H1 (cell line): ENCODE measurements at regions not wholly inside any gene's neighbourhood (a gene's known extent, or its start where the extent isn't known, plus 50 kb on each side); places are given as distances from the start of the nearest gene placed in this dataset.

Experiments used
- CTCF ChIA-PET: fragments of 300-600 bp; sonication (Branson Sonifier 250); formaldehyde crosslinking; loops from one replicate; lab custom pipeline; 2021; ENCODE audit not compliant: partially characterized antibody; lab: Charles Lee
- POLR2A ChIA-PET: fragments of 300-600 bp; sonication (Branson Sonifier 250); formaldehyde crosslinking; loops from one replicate; lab custom pipeline; 2021; ENCODE audit warnings: inconsistent platforms; ENCODE audit not compliant: partially characterized antibody; lab: Charles Lee
- DNase-seq, 2 experiments: peaks; one replicate each; pipeline versions ENCODE4 v3.0.0 to v3.0.0-alpha.2; 2010 to 2022; ENCODE audit warnings: low spot score in 2 of 2, low read depth in 1 of 2, mixed read lengths in 1 of 2
- FAIRE-seq: peaks from 2 replicates; lab custom pipeline; 2011; peaks lifted over from hg19 to GRCh38; lab: Jason Lieb, UNC
- H2AFZ ChIP-seq: 2 replicates; pipeline ENCODE4 v1.8.1; 2012; ENCODE audit warnings: low read length, inconsistent platforms
- H2AK5ac ChIP-seq: 2 replicates; pipeline ENCODE4 v1.6.1; 2013; ENCODE audit warnings: low read depth, low read length
- H2BK120ac ChIP-seq: replicated peaks from 2 replicates; pipeline ENCODE3; 2013; ENCODE audit warnings: low read depth, low read length, inconsistent platforms
- H2BK12ac ChIP-seq: 2 replicates; pipeline ENCODE4 v1.6.1; 2013; ENCODE audit warnings: low read depth, low read length
- H2BK15ac ChIP-seq: 2 replicates; pipeline ENCODE4 v1.6.1; 2013; ENCODE audit warnings: low read length
- H2BK20ac ChIP-seq: 2 replicates; pipeline ENCODE4 v1.6.1; 2013; ENCODE audit warnings: low read length
- H2BK5ac ChIP-seq: 2 replicates; pipeline ENCODE4 v1.6.1; 2013; ENCODE audit warnings: low read depth, low read length
- H3K14ac ChIP-seq: 2 replicates; pipeline ENCODE4 v1.6.1; 2013; ENCODE audit warnings: inconsistent platforms; ENCODE audit not compliant: insufficient read length
- H3K18ac ChIP-seq: 2 replicates; pipeline ENCODE4 v1.6.1; 2013; ENCODE audit warnings: low read length; ENCODE audit errors: extremely low read depth
- H3K23ac ChIP-seq: 2 replicates; pipeline ENCODE4 v1.6.1; 2013; ENCODE audit warnings: inconsistent platforms; ENCODE audit not compliant: insufficient read length
- H3K23me2 ChIP-seq: 2 replicates; pipeline ENCODE4 v1.6.1; 2013; ENCODE audit warnings: low read depth, low read length
- H3K27ac ChIP-seq: 2 replicates; pipeline ENCODE4 v1.6.1; 2011; ENCODE audit warnings: low read depth, low read length, inconsistent platforms
- H3K27me3 ChIP-seq, 4 experiments: replicated peaks in 1 of 4; 1 replicate in 1 of 4; 2 replicates in 3 of 4; pipeline versions ENCODE4 v1.6.1 to v1.8.1; 2011 to 2013; ENCODE audit warnings: low read length in 3 of 4, mild to moderate bottlenecking in 3 of 4, inconsistent platforms in 2 of 4, mixed read lengths in 2 of 4, moderate library complexity in 1 of 4; ENCODE audit not compliant: control insufficient read depth in 3 of 4, insufficient read depth in 3 of 4; ENCODE audit errors: extremely low read depth in 1 of 4
- H3K36me3 ChIP-seq, 4 experiments: 2 replicates each; pipeline versions ENCODE4 v1.6.1 to v1.8.1; 2011 to 2013; ENCODE audit warnings: mild to moderate bottlenecking in 4 of 4, low read length in 3 of 4, moderate library complexity in 2 of 4, control low read depth in 1 of 4, inconsistent platforms in 1 of 4; ENCODE audit not compliant: insufficient read depth in 4 of 4, control insufficient read depth in 2 of 4
- H3K4ac ChIP-seq: replicated peaks from 2 replicates; pipeline ENCODE3; 2013; ENCODE audit warnings: low read length, low read depth, mixed read lengths, inconsistent platforms; ENCODE audit not compliant: insufficient read length
- H3K4me1 ChIP-seq, 4 experiments: replicated peaks in 1 of 4; 1 replicate in 1 of 4; 2 replicates in 3 of 4; pipeline versions ENCODE4 v1.6.1 to v1.8.1; 2011 to 2013; ENCODE audit warnings: low read length in 3 of 4, inconsistent platforms in 2 of 4, mixed read lengths in 1 of 4; ENCODE audit not compliant: insufficient read depth in 4 of 4, control insufficient read depth in 3 of 4
- H3K4me2 ChIP-seq, 2 experiments: 2 replicates each; pipeline versions ENCODE4 v1.6.1 to v1.8.1; 2011 to 2013; ENCODE audit warnings: low read depth in 2 of 2, low read length in 2 of 2, control low read depth in 1 of 2, inconsistent platforms in 1 of 2, mild to moderate bottlenecking in 1 of 2; ENCODE audit not compliant: insufficient read depth in 1 of 2
- H3K4me3 ChIP-seq, 4 experiments: fragments of 200-600, 300-600 bp in 1 of 4; sonication (generic), shearing (Covaris generic), sonication (Bioruptor Twin) in 1 of 4; 2 replicates each; pipeline versions ENCODE4 v1.5.1 to v1.8.1; 2011 to 2016; ENCODE audit warnings: low read length in 4 of 4, low read depth in 3 of 4, control low read depth in 2 of 4, inconsistent platforms in 2 of 4, mild to moderate bottlenecking in 2 of 4, mixed read lengths in 1 of 4, moderate library complexity in 1 of 4; ENCODE audit not compliant: insufficient read depth in 2 of 4; ENCODE audit errors: extremely low read depth in 1 of 4
- H3K56ac ChIP-seq: replicated peaks from 2 replicates; pipeline ENCODE3; 2013; ENCODE audit warnings: low read depth, mild to moderate bottlenecking, mixed read lengths, low read length, inconsistent platforms; ENCODE audit not compliant: insufficient read length
- H3K79me1 ChIP-seq: 2 replicates; pipeline ENCODE4 v1.6.1; 2013; ENCODE audit warnings: low read depth, low read length, control low read depth
- H3K79me2 ChIP-seq, 2 experiments: 2 replicates each; pipeline versions ENCODE4 v1.6.1 to v1.8.1; 2012 to 2013; ENCODE audit warnings: low read length in 2 of 2, mild to moderate bottlenecking in 2 of 2, inconsistent platforms in 1 of 2; ENCODE audit not compliant: insufficient read depth in 2 of 2, control insufficient read depth in 1 of 2
- H3K9ac ChIP-seq, 4 experiments: replicated peaks in 1 of 4; 1 replicate in 1 of 4; 2 replicates in 3 of 4; pipeline versions ENCODE4 v1.6.1 to v1.8.1; 2011 to 2013; ENCODE audit warnings: low read depth in 3 of 4, low read length in 3 of 4, control low read depth in 2 of 4, mild to moderate bottlenecking in 2 of 4, moderate library complexity in 2 of 4, inconsistent platforms in 1 of 4; ENCODE audit errors: extremely low read depth in 1 of 4
- H3K9me3 ChIP-seq, 2 experiments: 2 replicates each; pipeline versions ENCODE4 v1.6.1 to v1.8.1; 2012 to 2013; ENCODE audit warnings: mild to moderate bottlenecking in 2 of 2, moderate library complexity in 2 of 2, control low read depth in 1 of 2, inconsistent platforms in 1 of 2, low read depth in 1 of 2, low read length in 1 of 2, mixed read lengths in 1 of 2; ENCODE audit not compliant: insufficient read depth in 2 of 2
- H4K20me1 ChIP-seq, 2 experiments: replicated peaks in 1 of 2; 2 replicates each; pipeline versions ENCODE3 to v1.8.1; 2011 to 2013; ENCODE audit warnings: inconsistent platforms in 2 of 2, low read length in 2 of 2, mild to moderate bottlenecking in 1 of 2; ENCODE audit not compliant: insufficient read depth in 2 of 2, control insufficient read depth in 1 of 2
- H4K5ac ChIP-seq: 2 replicates; pipeline ENCODE4 v1.6.1; 2013; ENCODE audit warnings: low read length, low read depth, mixed read lengths, inconsistent platforms; ENCODE audit not compliant: insufficient read length
- H4K8ac ChIP-seq: 2 replicates; pipeline ENCODE4 v1.8.0; 2013; ENCODE audit warnings: mild to moderate bottlenecking, moderate library complexity, low read length, inconsistent platforms; ENCODE audit not compliant: insufficient read depth; ENCODE audit errors: extremely low read depth
- H4K91ac ChIP-seq: replicated peaks from 2 replicates; pipeline ENCODE3; 2013; ENCODE audit warnings: low read length, mixed read lengths, inconsistent platforms; ENCODE audit not compliant: insufficient read length
- ASH2L ChIP-seq: fragments of 200-600, 300-600 bp; sonication (generic); IDR thresholded peaks from one replicate; pipeline ENCODE4 v1.7.1; 2017; ENCODE audit warnings: low read length
- CBX5 ChIP-seq: fragments of 300-800, 300-1000 bp; sonication (generic); IDR thresholded peaks from 2 replicates; pipeline ENCODE4 v1.7.1; 2016; ENCODE audit warnings: antibody characterized with exemption, low read length, low read depth
- CHD1 ChIP-seq: IDR thresholded peaks from 2 replicates; pipeline ENCODE4 v1.6.1; 2012; ENCODE audit warnings: low read depth, low read length, improper control_type of control experiment
- CTBP2 ChIP-seq: IDR thresholded peaks from 2 replicates; pipeline ENCODE4 v1.7.0; 2011; ENCODE audit warnings: borderline replicate concordance, mild to moderate bottlenecking, moderate library complexity, mixed read lengths, low read length; ENCODE audit not compliant: insufficient read depth, insufficient read length
- GTF2F1 ChIP-seq: IDR thresholded peaks from 2 replicates; pipeline ENCODE4 v1.6.1; 2012; ENCODE audit warnings: low read depth, low read length, improper control_type of control experiment, borderline replicate concordance
- JUND ChIP-seq: IDR thresholded peaks from 2 replicates; pipeline ENCODE4 v1.6.1; 2011; ENCODE audit warnings: mild to moderate bottlenecking, improper control_type of control experiment, low read length
- KDM4A ChIP-seq: IDR thresholded peaks from one replicate; pipeline ENCODE4 v1.7.1; 2012; ENCODE audit warnings: low read depth, mild to moderate bottlenecking, moderate library complexity, low read length, inconsistent platforms; ENCODE audit not compliant: severe bottlenecking
- NANOG ChIP-seq: IDR thresholded peaks from 2 replicates; pipeline ENCODE4 v1.6.1; 2011; ENCODE audit warnings: low read length, low read depth, mild to moderate bottlenecking, inconsistent platforms; ENCODE audit not compliant: insufficient read depth, poor library complexity, severe bottlenecking
- NRF1 ChIP-seq: IDR thresholded peaks from 2 replicates; pipeline ENCODE4 v1.6.1; 2011; ENCODE audit warnings: mild to moderate bottlenecking, low read depth, low read length, improper control_type of control experiment
- SIX5 ChIP-seq: IDR thresholded peaks from 2 replicates; pipeline ENCODE4 v1.6.1; 2011; ENCODE audit warnings: mild to moderate bottlenecking, low read depth, low read length
- SP1 ChIP-seq: IDR thresholded peaks from 2 replicates; pipeline ENCODE4 v1.6.1; 2011; ENCODE audit warnings: low read depth, low read length
- SP2 ChIP-seq: IDR thresholded peaks from 2 replicates; pipeline ENCODE4 v1.6.1; 2012; ENCODE audit warnings: mild to moderate bottlenecking, low read length, inconsistent platforms
- SRF ChIP-seq: IDR thresholded peaks from 2 replicates; pipeline ENCODE4 v1.6.1; 2011; ENCODE audit warnings: mild to moderate bottlenecking, low read depth, low read length, moderate library complexity
- TAF7 ChIP-seq: optimal IDR thresholded peaks from 2 replicates; pipeline ENCODE3; 2011; ENCODE audit warnings: low read depth, mild to moderate bottlenecking, inconsistent platforms, low read length, moderate library complexity, borderline replicate concordance
- TBP ChIP-seq: IDR thresholded peaks from 2 replicates; pipeline ENCODE4 v1.6.1; 2011; ENCODE audit warnings: low read depth, low read length, improper control_type of control experiment
- TCF12 ChIP-seq: IDR thresholded peaks from 2 replicates; pipeline ENCODE4 v1.6.1; 2011; ENCODE audit warnings: low read depth, mild to moderate bottlenecking, low read length
- WGBS, 2 experiments: shearing (Covaris generic) in 1 of 2; methylation state at CpG; one replicate each; pipeline versions ENCODE4 v1.1.6 to v1.1.7; 2013 to 2015; ENCODE audit warnings: low lambda C conversion rate in 2 of 2, mixed read lengths in 2 of 2, inconsistent platforms in 1 of 2, low coverage in 1 of 2, missing lambda C conversion rate in 1 of 2; ENCODE audit not compliant: insufficient replicate concordance in 2 of 2, insufficient coverage in 1 of 2, insufficient read length in 1 of 2; ENCODE audit errors: extremely low coverage in 1 of 2, missing lambda C conversion rate in 1 of 2; 5-methylcytosine and 5-hydroxymethylcytosine counted together

DNA sequence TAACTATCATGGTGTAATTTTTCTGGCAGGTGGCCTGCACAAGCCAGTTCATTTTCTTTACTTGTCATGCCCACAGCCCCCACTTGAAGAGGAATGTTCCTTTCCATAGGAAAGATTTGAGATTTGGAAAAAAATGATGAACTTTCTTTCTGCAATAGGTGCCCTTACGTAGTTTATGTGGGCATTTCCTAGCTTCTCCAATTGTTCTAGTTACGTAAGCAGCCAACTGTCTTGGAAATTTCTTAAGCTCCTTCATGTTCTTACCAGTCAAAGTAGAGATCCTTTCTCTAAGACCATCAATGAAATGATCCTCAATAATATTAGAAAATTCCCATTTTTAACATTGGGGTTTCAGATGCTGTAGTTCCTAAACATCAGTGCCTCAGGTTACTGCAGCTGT lies 109.5 kb upstream of the F3 start:
- no peak overlapping the region for H3K9ac ChIP-seq
- no peaks in the 10 kb centered on the region for H3K27me3 ChIP-seq
- no peak overlapping the region for H3K14ac ChIP-seq
- no peak for FAIRE-seq
- H3K56ac ChIP-seq = no peak overlapping the region
- no peak overlapping the region for H3K27ac ChIP-seq
- H3K4ac ChIP-seq = no peak overlapping the region
- H2AFZ ChIP-seq = no peak overlapping the region
- no peak overlapping the region for H3K23ac ChIP-seq
- ChIA-PET CTCF (interaction anchor here (1.2 to 1.4 kb wide), 4 partner anchors 21 to 151 kb away, joined by 3 to 4 read pairs (median 4); no protein-coding TSS in a partner anchor), POLR2A (interaction anchor here (1.0 kb wide), 1 partner anchor 38 kb away, joined by 3 read pairs; no protein-coding TSS in a partner anchor)
- H3K4me1 ChIP-seq = peaks cover 0 to 3% (median 1%) of the 10 kb centered on the region in 4 experiments; a peak in 2 of 7 replicates
- no peak overlapping the region for H4K5ac ChIP-seq
- H2BK120ac ChIP-seq = no peak overlapping the region
- no peak overlapping the region for H2BK20ac ChIP-seq
- no peak overlapping the region for H3K18ac ChIP-seq
- H2BK5ac ChIP-seq = no peak overlapping the region
- no peaks in the 10 kb centered on the region for H3K79me1 ChIP-seq
- H3K79me2 ChIP-seq = no peaks in the 10 kb centered on the region
- no peak overlapping the region for H3K4me2 ChIP-seq
- no peak overlapping the region for H2AK5ac ChIP-seq
- H2BK15ac ChIP-seq = no peak overlapping the region
- 89% methylated on average over 2 of the region's 2 CpGs; no CpG with 5 or more reads in 1 of the 2 experiments for WGBS, 2 experiments
- no peaks in the 10 kb centered on the region for H3K23me2 ChIP-seq
- H2BK12ac ChIP-seq = no peak overlapping the region
- H3K4me3 ChIP-seq = no peak overlapping the region
- H3K9me3 ChIP-seq = no peaks in the 10 kb centered on the region
- no peaks in the 10 kb centered on the region for H4K20me1 ChIP-seq
- DNase-seq = no peak
- no peak overlapping the region for H4K8ac ChIP-seq
- H3K36me3 ChIP-seq = no peaks in the 10 kb centered on the region
- no peak overlapping the region for H4K91ac ChIP-seq
- TF ChIP-seq CTBP2 (no peak), JUND (no peak), KDM4A (no peak), NRF1 (no peak), TBP (no peak), GTF2F1 (no peak), SIX5 (no peak), SP2 (no peak), SP1 (no peak), NANOG (no peak), CHD1 (no peak), SRF (no peak), TCF12 (no peak), ASH2L (no peak), TAF7 (no peak), CBX5 (no peak)
